Thoracic aorta (tissue), 2 donors: ENCODE measurements at regions not wholly inside any gene's neighbourhood (a gene's known extent, or its start where the extent isn't known, plus 50 kb on each side); places are given as distances from the start of the nearest gene placed in this dataset.

ENCODE experiments used
- ATAC-seq: fragments of 150-250 bp; one replicate; pipeline ENCODE4 v1.8.0; 2017; ENCODE audit warnings: low read depth; ENCODE audit not compliant: insufficient number of reproducible peaks, low FRiP score
- DNase-seq: peaks from one replicate; pipeline ENCODE4 v3.0.0-alpha.2; 2020; ENCODE audit warnings: low spot score
- H3K27ac ChIP-seq, 2 donors: fragments of 200-600 bp; sonication (generic); 1 replicate in 1 of 2; 2 replicates in 1 of 2; pipeline ENCODE4 v1.5.1; 2016; ENCODE audit warnings: mild to moderate bottlenecking in 2 of 2, moderate library complexity in 2 of 2
- H3K27me3 ChIP-seq: fragments of 200-600 bp; sonication (generic); replicated peaks from 2 replicates; pipeline ENCODE4 v1.6.0; 2016; ENCODE audit warnings: mild to moderate bottlenecking; ENCODE audit not compliant: insufficient read depth
- H3K36me3 ChIP-seq: fragments of 200-600 bp; sonication (generic); one replicate; pipeline ENCODE4 v1.5.1; 2016
- H3K4me1 ChIP-seq, 2 donors: fragments of 200-600 bp; sonication (generic); 1 replicate in 1 of 2; 2 replicates in 1 of 2; pipeline versions ENCODE4 v1.5.1 to v1.6.0; 2016; ENCODE audit warnings: low read depth in 2 of 2, mild to moderate bottlenecking in 1 of 2; ENCODE audit not compliant: control insufficient read depth in 1 of 2
- H3K4me3 ChIP-seq: fragments of 200-600 bp; sonication (generic); 2 replicates; pipeline ENCODE4 v1.5.1; 2016; ENCODE audit warnings: mild to moderate bottlenecking
- H3K9me3 ChIP-seq: fragments of 200-600 bp; sonication (generic); 2 replicates; pipeline ENCODE4 v1.5.1; 2016
- CTCF ChIP-seq: fragments of 200-600 bp; sonication (generic); IDR thresholded peaks from one replicate; pipeline ENCODE4 v1.5.1; 2019; ENCODE audit warnings: antibody characterized with exemption

DNA sequence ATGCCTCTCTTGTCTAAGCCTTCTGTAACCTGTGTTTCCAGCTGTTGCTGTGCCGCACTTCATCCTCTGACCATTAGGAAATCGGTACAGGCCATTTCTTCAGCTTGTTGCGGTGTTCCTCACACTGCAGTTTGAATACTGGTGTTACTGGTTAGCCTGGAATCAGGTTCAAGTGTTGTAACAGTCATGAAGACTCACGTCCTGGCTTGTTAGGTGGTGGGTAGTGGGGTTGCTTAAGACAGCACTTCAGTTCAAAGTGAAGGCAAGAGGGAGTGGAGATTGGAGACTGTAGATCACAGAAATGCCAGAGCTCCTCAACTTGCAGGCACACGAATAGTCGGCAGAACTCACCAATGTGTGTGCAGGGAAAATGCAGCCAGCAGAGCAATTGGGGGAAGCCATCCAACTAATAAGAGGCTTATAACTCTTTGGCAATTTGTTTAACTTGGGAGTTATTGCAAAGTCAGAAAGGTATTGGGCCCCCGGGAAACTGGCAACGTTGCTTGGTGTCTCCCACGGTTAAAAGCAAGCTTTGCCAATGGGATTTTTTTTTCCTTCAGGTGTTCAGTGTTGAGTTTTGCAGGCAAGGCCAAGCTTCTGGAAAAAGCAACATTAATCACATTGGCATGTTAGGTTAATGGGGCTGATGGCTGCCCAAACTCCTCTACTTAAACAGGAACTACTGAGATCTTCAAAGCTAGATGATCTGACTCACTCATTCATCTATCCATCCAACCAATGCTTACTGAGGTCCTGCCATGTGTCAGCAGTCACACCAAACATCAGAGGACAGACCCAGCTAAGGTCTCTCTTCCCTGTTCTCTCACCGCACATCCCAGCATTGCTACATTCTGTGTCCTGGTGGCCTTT is 380.9 kb downstream of the GATA3 start:
- no peaks in the 10 kb centered on the region for H3K4me1 ChIP-seq
- no peaks in the 10 kb centered on the region for H3K9me3 ChIP-seq
- DNase-seq, result no peak
- no peak for TF ChIP-seq CTCF
- H3K27ac ChIP-seq, result no peak overlapping the region
- no peak overlapping the region for H3K4me3 ChIP-seq
- H3K36me3 ChIP-seq, result no peaks in the 10 kb centered on the region
- no peak for ATAC-seq
- H3K27me3 ChIP-seq, result no peaks in the 10 kb centered on the region

GRCh38 chr10:8437896-8438295 is 383.4 kb downstream of the GATA3 start:
- no peaks in the 10 kb centered on the region for H3K4me1 ChIP-seq
- peaks cover 3% of the 10 kb centered on the region for H3K27me3 ChIP-seq
- no peak for DNase-seq
- no peaks in the 10 kb centered on the region for H3K9me3 ChIP-seq
- no peak for TF ChIP-seq CTCF
- no peak for ATAC-seq
- no peak overlapping the region for H3K27ac ChIP-seq
- no peaks in the 10 kb centered on the region for H3K36me3 ChIP-seq
- no peak overlapping the region for H3K4me3 ChIP-seq

- ATAC-seq, result no peak
- Histone ChIP-seq H3K36me3 (no peaks in the 10 kb centered on the region), H3K4me1 (no peaks in the 10 kb centered on the region)
Measured at GRCh38 chr10:8438603-8439002, 384.1 kb downstream of the GATA3 start.

GRCh38 chr10:8439040-8439439 is 384.6 kb downstream of the GATA3 start:
- DNase-seq (no peak), ATAC-seq (no peak)
- no peaks in the 10 kb centered on the region for H3K4me1 ChIP-seq
- no peak for TF ChIP-seq CTCF
- H3K36me3 ChIP-seq, result no peaks in the 10 kb centered on the region
- H3K27ac ChIP-seq, result no peak overlapping the region
- no peak overlapping the region for H3K4me3 ChIP-seq
- H3K27me3 ChIP-seq, result peaks cover 3% of the 10 kb centered on the region
- H3K9me3 ChIP-seq, result no peaks in the 10 kb centered on the region

More at GRCh38 chr10:8438603-8439002, 384.1 kb downstream of the GATA3 start:
- no peak for DNase-seq
- H3K9me3 ChIP-seq, result no peaks in the 10 kb centered on the region
- TF ChIP-seq CTCF, result no peak
- peaks cover 3% of the 10 kb centered on the region for H3K27me3 ChIP-seq
- H3K27ac ChIP-seq, result no peak overlapping the region
- H3K4me3 ChIP-seq, result no peak overlapping the region

- Histone ChIP-seq H3K4me1 (no peaks in the 10 kb centered on the region), H3K27me3 (peaks cover 3% of the 10 kb centered on the region), H3K4me3 (no peak overlapping the region), H3K27ac (no peak overlapping the region), H3K36me3 (no peaks in the 10 kb centered on the region), H3K9me3 (no peaks in the 10 kb centered on the region)
- no peak for TF ChIP-seq CTCF
- no peak for DNase-seq
- ATAC-seq, result no peak
Measured at GRCh38 chr10:8444630-8445029, 390.1 kb downstream of the GATA3 start.
